Activated CD4-positive, alpha-beta memory T cell treated with anti-CD3 and anti-CD28 coated beads for 36 hours (primary cell): ENCODE measurements at regions not wholly inside any gene's neighbourhood (a gene's known extent, or its start where the extent isn't known, plus 50 kb on each side); places are given as distances from the start of the nearest gene placed in this dataset.
A peak's percentile ranks its signal among the peaks of the same experiment; 100 is the strongest.

Experiments
- CTCF ChIA-PET: fragments of 350-600 bp; sonication (Branson Sonifier 250); formaldehyde crosslinking; loops from one replicate; lab custom pipeline; 2021; ENCODE audit warnings: antibody characterized with exemption, inconsistent platforms; lab: Charles Lee
- POLR2A ChIA-PET: fragments of 350-600 bp; sonication (Branson Sonifier 250); formaldehyde crosslinking; loops from one replicate; lab custom pipeline; 2021; ENCODE audit warnings: antibody characterized with exemption; lab: Charles Lee
- DNase-seq: peaks from one replicate; pipeline ENCODE4 v3.0.0-alpha.2; 2020
- H3K27ac Mint-ChIP-seq: one replicate; pipeline ENCODE4 v1.8.0; 2021; ENCODE audit warnings: mixed read lengths
- H3K27me3 Mint-ChIP-seq: one replicate; pipeline ENCODE4 v1.8.0; 2021; ENCODE audit warnings: mixed read lengths
- H3K36me3 Mint-ChIP-seq: one replicate; pipeline ENCODE4 v1.8.0; 2021; ENCODE audit warnings: mixed read lengths
- H3K4me1 Mint-ChIP-seq: one replicate; pipeline ENCODE4 v1.8.0; 2021; ENCODE audit warnings: low read depth, mixed read lengths
- H3K4me3 Mint-ChIP-seq: one replicate; pipeline ENCODE4 v1.8.0; 2021; ENCODE audit warnings: mild to moderate bottlenecking, mixed read lengths
- H3K9me3 Mint-ChIP-seq: one replicate; pipeline ENCODE4 v1.8.0; 2021; ENCODE audit warnings: mixed read lengths
- intact Hi-C: fragments of 100-400 bp; cut with micrococcal nuclease; formaldehyde crosslinking; loops from one replicate; pipeline ENCODE4 v1.15.1; 2023

DNA sequence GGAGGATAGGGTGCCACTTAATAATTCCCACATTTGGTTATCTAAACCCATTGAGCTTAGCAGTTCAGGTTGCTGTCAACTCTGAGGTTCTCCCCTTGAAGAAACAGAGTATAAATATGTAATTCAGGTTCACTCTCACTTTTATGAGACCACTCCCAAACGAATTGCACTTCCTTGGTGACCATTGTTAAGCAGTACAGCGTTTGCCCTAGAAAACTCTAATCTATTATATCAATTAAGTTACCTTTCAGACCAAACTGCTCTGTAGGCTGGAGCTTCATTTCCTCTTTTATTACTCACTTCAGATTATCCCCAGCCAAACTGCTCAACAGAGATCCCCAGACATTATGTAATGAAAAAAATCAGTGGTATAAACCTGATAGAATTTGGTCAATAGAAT, 1317.0 kb upstream of the ACO1 start:
- H3K27me3 Mint-ChIP-seq, result no peaks in the 10 kb centered on the region
- POLR2A ChIA-PET, result no interaction called here
- H3K36me3 Mint-ChIP-seq, result no peaks in the 10 kb centered on the region
- H3K4me3 Mint-ChIP-seq, result no peak overlapping the region
- H3K4me1 Mint-ChIP-seq, result no peaks in the 10 kb centered on the region
- no peaks in the 10 kb centered on the region for H3K9me3 Mint-ChIP-seq
- no peak overlapping the region for H3K27ac Mint-ChIP-seq
- intact Hi-C loops, result no loop called here
- CTCF ChIA-PET, result no interaction called here
- no peak for DNase-seq

DNA sequence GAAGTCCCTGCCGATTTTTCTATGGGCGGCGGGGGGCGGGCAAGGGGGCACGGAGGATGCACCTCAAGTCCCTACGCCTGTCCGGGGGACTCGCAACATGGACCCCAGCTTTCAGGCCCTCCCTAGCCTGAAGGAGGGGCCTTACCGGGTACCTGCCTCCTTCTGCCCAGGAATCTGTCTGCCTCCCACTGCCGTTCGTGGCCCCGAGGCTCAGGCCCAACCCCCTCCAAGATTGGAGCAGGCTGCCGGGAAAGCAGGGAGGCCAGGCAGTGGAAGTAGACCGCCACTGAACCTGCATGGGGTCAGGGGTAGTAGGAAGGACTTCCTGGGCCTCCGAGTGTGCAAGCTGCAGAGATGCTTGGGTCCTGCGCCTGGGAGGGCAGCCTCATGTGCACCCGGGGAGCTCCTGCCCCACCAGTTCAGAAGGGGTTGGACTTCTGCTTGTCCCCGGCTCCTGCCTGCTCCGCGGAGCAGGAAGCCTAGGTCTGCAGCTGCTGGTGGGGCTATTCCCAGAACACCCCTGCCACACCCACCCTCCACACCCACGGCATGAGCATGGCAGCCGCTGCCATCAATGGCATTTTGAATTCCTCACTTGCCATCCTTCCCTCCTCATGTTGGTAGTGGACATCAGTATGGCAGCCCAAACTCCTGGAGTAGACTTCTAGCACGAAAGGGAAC, 1312.7 kb upstream of the ACO1 start:
- ChIA-PET CTCF (no interaction called here), POLR2A (no interaction called here)
- no peak overlapping the region for H3K4me3 Mint-ChIP-seq
- H3K27ac Mint-ChIP-seq, result no peak overlapping the region
- H3K27me3 Mint-ChIP-seq, result no peaks in the 10 kb centered on the region
- no peaks in the 10 kb centered on the region for H3K4me1 Mint-ChIP-seq
- H3K9me3 Mint-ChIP-seq, result no peaks in the 10 kb centered on the region
- DNase-seq, result no peak
- H3K36me3 Mint-ChIP-seq, result no peaks in the 10 kb centered on the region
- intact Hi-C loops, result no loop called here

DNA sequence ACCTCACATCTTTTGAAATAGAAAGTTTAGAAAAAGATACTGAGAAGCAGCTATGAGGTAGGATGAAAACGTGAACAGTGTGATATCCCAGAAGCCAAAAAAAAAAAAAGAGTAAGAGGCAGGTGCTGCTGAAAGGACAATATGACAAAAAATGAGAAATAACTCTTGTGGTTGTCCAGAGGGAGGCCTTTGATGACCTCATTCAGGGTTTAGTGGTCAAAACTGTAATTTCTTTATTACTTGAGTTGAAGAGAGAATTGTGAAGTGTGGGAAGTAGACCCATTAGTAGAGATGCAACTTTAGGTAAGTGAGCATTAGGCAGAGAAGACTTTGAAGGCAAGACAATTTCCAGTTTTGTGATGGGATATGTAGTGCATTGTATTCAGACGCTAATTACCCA, 1306.3 kb upstream of the ACO1 start:
- no peak for DNase-seq
- no peak overlapping the region for H3K4me3 Mint-ChIP-seq
- intact Hi-C loops, result no loop called here
- ChIA-PET CTCF (no interaction called here), POLR2A (no interaction called here)
- H3K9me3 Mint-ChIP-seq, result no peaks in the 10 kb centered on the region
- no peaks in the 10 kb centered on the region for H3K36me3 Mint-ChIP-seq
- no peaks in the 10 kb centered on the region for H3K4me1 Mint-ChIP-seq
- H3K27me3 Mint-ChIP-seq, result no peaks in the 10 kb centered on the region
- no peak overlapping the region for H3K27ac Mint-ChIP-seq

DNA sequence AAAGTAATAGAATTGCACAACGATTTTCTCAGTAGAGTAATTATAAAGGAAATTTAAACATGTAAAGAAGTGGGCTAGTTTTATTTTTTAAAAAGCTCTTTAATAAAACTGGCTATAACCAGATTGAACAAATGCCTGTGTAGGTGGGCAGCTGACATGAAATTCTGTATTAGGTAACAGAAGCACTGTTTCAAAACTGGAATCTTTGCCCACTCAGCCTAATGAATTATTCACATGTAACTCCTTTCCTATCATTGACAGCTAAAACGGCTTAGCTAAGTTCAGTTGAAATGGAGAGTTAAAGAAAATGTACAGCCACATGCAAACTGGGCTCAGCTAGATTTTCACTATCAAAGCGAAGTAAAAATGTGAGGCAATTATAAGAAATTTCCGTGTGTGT, 1300.1 kb upstream of the ACO1 start:
- Mint-ChIP-seq H3K4me1 (no peaks in the 10 kb centered on the region), H3K27me3 (no peaks in the 10 kb centered on the region), H3K27ac (no peak overlapping the region), H3K9me3 (no peaks in the 10 kb centered on the region), H3K36me3 (no peaks in the 10 kb centered on the region), H3K4me3 (no peak overlapping the region)
- CTCF ChIA-PET, result no interaction called here
- POLR2A ChIA-PET, result no interaction called here
- no peak for DNase-seq
- intact Hi-C loops, result no loop called here

DNA sequence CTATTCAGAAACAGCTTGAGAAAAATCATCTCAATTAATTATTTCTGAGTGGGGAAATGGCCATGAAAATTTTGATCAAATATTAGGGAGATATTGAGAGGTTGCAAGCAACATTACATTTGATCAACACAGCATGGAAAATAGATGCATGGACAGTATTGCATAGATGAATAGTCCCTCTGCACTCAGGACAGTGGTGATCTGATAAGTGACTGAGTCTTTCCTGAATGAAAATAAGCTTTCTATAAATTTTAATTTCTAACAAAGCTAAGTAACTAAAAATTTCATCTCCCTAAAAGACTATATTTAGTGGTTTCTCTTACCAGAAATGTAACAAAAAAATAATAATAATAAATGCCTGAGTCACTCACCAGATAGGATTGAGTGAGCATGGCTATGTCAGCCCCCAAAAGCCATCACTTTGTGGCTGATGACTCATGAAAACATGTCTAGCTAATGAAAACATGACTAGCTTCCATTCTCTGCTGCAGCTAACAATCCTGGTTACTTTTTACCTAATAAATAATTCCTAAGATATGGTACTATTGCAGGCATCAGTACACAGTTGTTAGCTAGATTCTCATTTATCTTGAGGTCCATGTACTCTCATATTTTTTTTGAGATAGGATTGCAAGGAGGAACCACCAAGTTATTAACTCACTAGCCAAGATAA, 1294.8 kb upstream of the ACO1 start:
- Mint-ChIP-seq H3K27ac (no peak overlapping the region), H3K9me3 (no peaks in the 10 kb centered on the region), H3K4me3 (no peak overlapping the region), H3K27me3 (peaks cover 2% of the 10 kb centered on the region), H3K4me1 (no peaks in the 10 kb centered on the region), H3K36me3 (no peaks in the 10 kb centered on the region)
- no peak for DNase-seq
- CTCF ChIA-PET, result no interaction called here
- POLR2A ChIA-PET, result no interaction called here
- intact Hi-C loops, result no loop called here

DNA sequence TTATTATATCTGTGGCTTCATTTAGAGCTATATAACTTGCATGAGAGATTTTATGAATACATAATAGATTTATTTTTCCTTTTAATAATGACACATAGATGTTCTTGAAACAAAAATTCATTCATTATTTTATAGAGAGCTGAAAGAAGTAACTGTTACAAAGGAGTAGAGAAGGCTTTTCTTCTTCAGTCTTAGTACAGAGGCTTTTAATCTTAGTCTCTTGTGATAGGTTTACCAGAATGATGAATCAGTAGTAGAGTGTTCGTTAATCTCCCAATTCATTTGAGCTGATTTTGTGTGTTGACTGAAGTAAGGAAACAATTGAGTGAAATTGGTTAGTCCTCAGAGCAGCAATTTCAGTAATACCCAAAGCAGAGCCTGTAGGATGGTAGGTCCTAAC, 1284.1 kb upstream of the ACO1 start:
- Mint-ChIP-seq H3K4me3 (no peak overlapping the region), H3K9me3 (no peaks in the 10 kb centered on the region), H3K27me3 (peaks cover 3% of the 10 kb centered on the region), H3K4me1 (no peaks in the 10 kb centered on the region), H3K36me3 (no peaks in the 10 kb centered on the region), H3K27ac (no peak overlapping the region)
- intact Hi-C loops, result no loop called here
- POLR2A ChIA-PET, result no interaction called here
- CTCF ChIA-PET, result no interaction called here
- no peak for DNase-seq

DNA sequence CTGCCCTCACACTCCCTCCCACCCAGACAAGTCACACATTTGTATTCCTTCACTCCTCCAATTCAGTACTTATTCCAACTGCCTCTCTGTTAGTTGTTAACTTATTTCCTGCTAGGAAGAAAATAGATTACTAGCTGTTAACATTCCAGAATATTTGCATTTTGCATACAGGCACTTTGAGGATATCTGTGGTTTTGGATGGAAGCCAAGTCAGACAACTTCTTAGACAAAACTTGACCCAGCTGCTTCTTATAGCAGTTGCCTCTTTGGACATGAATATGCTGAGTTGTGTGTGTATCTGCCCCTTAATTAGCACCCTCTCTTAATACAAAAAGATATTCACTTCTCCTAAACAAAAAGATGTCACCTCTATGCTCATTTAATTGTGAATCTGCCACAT, 1280.6 kb upstream of the ACO1 start:
- no peak for DNase-seq
- Mint-ChIP-seq H3K27ac (no peak overlapping the region), H3K36me3 (no peaks in the 10 kb centered on the region), H3K9me3 (no peaks in the 10 kb centered on the region), H3K4me1 (no peaks in the 10 kb centered on the region), H3K4me3 (no peak overlapping the region), H3K27me3 (peaks cover 3% of the 10 kb centered on the region)
- intact Hi-C loops, result no loop called here
- ChIA-PET CTCF (no interaction called here), POLR2A (no interaction called here)

DNA sequence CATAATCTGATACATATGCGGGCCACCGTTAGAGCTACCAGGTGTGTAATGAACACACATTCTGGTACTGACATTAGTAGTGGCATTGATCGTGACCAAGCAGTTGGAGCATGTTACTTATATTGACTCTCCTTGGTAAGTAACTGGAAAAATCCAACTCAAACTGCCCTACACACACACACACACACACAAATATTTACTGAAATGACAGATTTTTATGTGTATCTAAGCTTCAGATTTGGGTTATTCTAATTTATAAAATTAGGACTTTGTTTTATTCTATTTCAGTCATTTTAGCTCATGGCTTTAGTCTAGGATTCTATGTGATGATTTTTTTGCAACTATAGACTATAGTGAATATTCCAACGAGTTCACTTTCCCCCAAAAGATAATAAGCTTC, 1280.2 kb upstream of the ACO1 start:
- H3K36me3 Mint-ChIP-seq, result no peaks in the 10 kb centered on the region
- ChIA-PET CTCF (no interaction called here), POLR2A (no interaction called here)
- H3K27ac Mint-ChIP-seq, result no peak overlapping the region
- no peaks in the 10 kb centered on the region for H3K9me3 Mint-ChIP-seq
- H3K27me3 Mint-ChIP-seq, result peaks cover 3% of the 10 kb centered on the region
- H3K4me3 Mint-ChIP-seq, result no peak overlapping the region
- intact Hi-C loops, result no loop called here
- H3K4me1 Mint-ChIP-seq, result no peaks in the 10 kb centered on the region
- DNase-seq, result no peak

DNA sequence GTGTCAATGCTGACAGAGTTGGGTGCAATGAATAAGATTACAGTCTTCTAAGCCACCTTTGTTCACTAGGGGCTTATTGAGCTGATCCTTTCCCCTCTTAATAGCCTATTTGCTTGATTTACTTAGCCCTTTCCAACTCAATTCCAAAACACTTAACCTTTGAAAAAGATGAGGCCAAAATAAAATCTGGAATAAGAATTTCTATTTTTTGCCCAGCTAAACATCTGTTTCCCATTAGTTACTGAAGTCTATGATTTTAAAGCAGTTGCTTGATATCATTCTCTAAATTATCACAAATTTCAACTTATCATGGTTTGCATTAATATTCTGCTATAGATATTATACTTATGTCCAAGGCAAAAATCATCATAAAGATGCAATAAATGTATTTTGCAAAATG, 1272.0 kb upstream of the ACO1 start:
- intact Hi-C loops, result no loop called here
- Mint-ChIP-seq H3K27me3 (no peaks in the 10 kb centered on the region), H3K9me3 (no peaks in the 10 kb centered on the region), H3K36me3 (no peaks in the 10 kb centered on the region), H3K4me3 (no peak overlapping the region), H3K27ac (no peak overlapping the region), H3K4me1 (no peaks in the 10 kb centered on the region)
- ChIA-PET POLR2A (no interaction called here), CTCF (interaction anchor here (0.7 kb wide), 1 partner anchor 33 kb away, joined by 3 read pairs; no protein-coding TSS in a partner anchor)
- DNase-seq, result no peak

DNA sequence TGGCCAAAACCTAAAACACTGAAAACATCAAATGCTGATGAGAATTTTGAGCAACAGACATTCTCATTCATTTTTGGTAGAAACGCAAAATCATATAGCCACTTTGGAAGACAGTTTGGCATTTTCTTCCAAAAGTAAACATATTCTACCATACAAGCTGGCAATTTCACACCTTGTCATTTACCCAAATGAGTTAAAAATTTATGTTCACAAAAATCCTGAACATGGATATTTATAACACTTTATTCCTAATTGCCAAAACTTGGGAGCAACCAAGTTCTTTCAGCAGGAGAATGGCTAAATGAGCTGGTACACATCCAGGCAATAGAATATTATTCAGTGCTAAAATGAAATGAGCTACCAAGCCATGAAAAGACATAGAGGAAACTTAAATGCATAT, 1270.1 kb upstream of the ACO1 start:
- Mint-ChIP-seq H3K36me3 (no peaks in the 10 kb centered on the region), H3K27me3 (no peaks in the 10 kb centered on the region), H3K4me3 (no peak overlapping the region), H3K27ac (no peak overlapping the region), H3K4me1 (no peaks in the 10 kb centered on the region), H3K9me3 (no peaks in the 10 kb centered on the region)
- DNase-seq, result no peak
- intact Hi-C loops, result no loop called here
- ChIA-PET POLR2A (no interaction called here), CTCF (no interaction called here)

DNA sequence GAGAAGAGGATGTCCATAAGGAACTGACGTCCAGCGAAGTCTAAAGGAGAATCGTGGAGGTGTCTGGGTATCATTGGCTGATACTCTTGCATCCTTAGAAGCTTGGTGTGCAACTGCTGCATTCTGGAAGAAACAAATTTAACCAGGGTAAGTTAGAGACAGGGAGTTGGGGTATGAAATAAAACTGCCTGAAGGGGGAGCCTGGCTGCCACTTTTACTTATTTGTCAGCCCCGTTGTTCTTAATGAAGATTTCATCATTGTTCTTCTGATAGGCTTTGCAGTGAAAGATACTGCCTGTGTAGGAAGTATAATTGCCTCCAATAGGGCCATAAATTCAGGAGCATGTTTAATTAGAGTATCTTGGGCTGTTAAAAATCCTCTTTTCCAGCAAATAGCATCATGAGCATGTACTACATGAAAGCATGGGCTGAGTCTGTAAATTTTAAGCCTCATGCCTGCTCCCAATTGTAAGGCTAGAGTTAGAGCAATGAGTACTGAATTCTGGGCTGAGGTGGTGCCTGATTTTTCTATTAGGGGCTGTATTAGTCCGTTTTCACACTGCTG, 1264.5 kb upstream of the ACO1 start:
- POLR2A ChIA-PET, result no interaction called here
- peaks cover 5% of the 10 kb centered on the region for H3K4me1 Mint-ChIP-seq
- no peak overlapping the region for H3K27ac Mint-ChIP-seq
- H3K27me3 Mint-ChIP-seq, result no peaks in the 10 kb centered on the region
- peaks cover 11% of the 10 kb centered on the region for H3K9me3 Mint-ChIP-seq
- intact Hi-C loops, result loop anchor here (1.0 to 10.0 kb wide), 3 partner anchors 185 to 1132 kb away; no protein-coding TSS in a partner anchor
- no peak overlapping the region for H3K4me3 Mint-ChIP-seq
- peak; percentile 39 for DNase-seq
- H3K36me3 Mint-ChIP-seq, result peaks cover 11% of the 10 kb centered on the region
- CTCF ChIA-PET, result interaction anchor here (1.4 to 2.0 kb wide), 3 partner anchors 184 to 1132 kb away, joined by 3 to 12 read pairs (median 7); no protein-coding TSS in a partner anchor

DNA sequence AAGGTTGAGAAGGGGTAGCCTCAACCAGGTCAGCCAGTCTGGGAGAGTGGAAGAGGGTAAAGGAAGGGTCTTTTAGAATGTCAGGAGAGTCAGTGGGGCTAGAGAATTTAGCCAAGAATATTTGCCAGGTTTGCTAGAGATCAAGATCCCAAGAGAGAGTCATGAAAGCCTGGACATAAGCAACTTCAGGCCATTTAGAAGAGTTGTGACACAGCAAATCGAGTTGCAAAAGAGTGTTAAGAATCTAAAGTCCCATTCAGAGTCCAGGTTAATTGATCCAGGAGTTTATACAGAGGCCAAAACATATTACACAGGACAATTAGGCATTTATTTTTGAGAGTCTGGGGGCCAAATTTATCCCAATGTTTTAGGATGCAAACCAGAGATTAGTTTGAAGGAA, 1260.1 kb upstream of the ACO1 start:
- Mint-ChIP-seq H3K9me3 (peaks cover 11% of the 10 kb centered on the region), H3K4me1 (peaks cover 5% of the 10 kb centered on the region), H3K4me3 (no peak overlapping the region), H3K27ac (no peak overlapping the region), H3K36me3 (peaks cover 11% of the 10 kb centered on the region), H3K27me3 (no peaks in the 10 kb centered on the region)
- CTCF ChIA-PET, result no interaction called here
- intact Hi-C loops, result loop anchor here (5.0 to 10.0 kb wide), 2 partner anchors 180 to 1128 kb away; no protein-coding TSS in a partner anchor
- DNase-seq, result no peak
- POLR2A ChIA-PET, result no interaction called here

DNA sequence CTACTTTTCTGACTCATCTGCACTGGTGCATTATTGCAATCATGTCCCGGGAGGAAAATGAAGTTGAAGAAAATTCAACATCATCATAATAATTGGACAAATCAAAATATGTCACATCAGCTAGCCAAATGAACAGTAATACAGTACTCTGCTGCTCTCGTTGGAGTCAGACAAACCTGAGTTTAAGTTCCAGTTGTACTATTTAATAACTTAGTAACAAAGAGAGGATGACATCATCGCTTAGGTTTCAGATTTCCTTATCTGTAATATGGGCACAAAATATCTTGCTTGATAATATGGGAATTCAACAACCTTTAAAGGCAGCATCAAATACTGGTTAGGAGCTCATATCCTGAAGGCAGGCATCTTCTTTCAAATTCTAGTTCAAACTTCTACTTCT, 1248.9 kb upstream of the ACO1 start:
- DNase-seq, result no peak
- no peak overlapping the region for H3K4me3 Mint-ChIP-seq
- no peak overlapping the region for H3K27ac Mint-ChIP-seq
- intact Hi-C loops, result no loop called here
- ChIA-PET POLR2A (no interaction called here), CTCF (no interaction called here)
- H3K4me1 Mint-ChIP-seq, result peaks cover 5% of the 10 kb centered on the region
- no peaks in the 10 kb centered on the region for H3K27me3 Mint-ChIP-seq
- no peaks in the 10 kb centered on the region for H3K9me3 Mint-ChIP-seq
- no peaks in the 10 kb centered on the region for H3K36me3 Mint-ChIP-seq
